GM03348 (cell line): ENCODE measurements at regions not wholly inside any gene's neighbourhood (a gene's known extent, or its start where the extent isn't known, plus 50 kb on each side); places are given as distances from the start of the nearest gene placed in this dataset.
A peak's percentile ranks its signal among the peaks of the same experiment; 100 is the strongest.

Experiments
- DNase-seq: peaks from one replicate; pipeline ENCODE4 v3.0.0; 2012; ENCODE audit warnings: low spot score

- DNase-seq = no peak
These were observed 424.2 kb downstream of the FGF13 start for GRCh38 chrX:138287205-138287877.

DNA sequence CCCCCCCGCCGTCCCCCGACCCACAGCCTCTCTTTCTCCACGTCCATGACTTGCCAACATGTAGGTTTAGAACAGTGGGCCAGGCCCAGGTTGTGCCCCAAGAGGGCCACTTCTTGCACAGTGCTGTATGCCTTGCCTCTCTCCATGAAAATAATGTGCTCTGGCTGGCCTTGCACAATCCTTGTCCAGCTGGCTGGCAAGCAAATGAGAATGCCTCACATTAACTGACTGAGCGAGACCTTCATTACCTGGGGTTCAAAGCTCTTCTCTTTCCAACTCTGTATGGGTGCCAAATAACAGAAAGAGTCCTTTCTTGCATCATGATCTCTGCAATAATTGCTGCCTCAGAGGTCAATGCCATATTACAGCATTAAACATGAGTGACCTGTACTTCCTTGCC is 416.6 kb downstream of the FGF13 start:
- no peak for DNase-seq

DNA sequence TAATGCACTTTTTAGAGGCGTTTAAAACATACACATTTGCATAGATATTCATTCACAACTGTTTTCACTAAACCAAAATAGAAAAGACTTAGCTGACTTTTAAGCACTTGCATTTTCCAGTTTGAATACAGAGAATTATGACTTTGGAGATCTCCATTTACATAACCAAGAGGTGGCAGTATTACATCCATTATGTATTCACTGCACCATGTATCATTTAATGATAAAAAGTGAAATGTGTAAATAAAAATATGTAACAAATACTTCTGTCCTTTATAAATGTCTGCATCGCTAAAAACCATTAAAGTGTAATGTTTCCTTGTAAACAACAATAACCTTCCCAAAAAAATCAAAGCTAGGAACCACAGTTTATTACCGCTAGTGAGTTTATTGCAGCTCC is 413.2 kb downstream of the FGF13 start:
- DNase-seq = peak; percentile 2

- no peak for DNase-seq
These were observed 365.7 kb downstream of the FGF13 start for GRCh38 chrX:138345801-138346200.

GRCh38 chrX:138349351-138349750 is 362.2 kb downstream of the FGF13 start:
- no peak for DNase-seq

DNA sequence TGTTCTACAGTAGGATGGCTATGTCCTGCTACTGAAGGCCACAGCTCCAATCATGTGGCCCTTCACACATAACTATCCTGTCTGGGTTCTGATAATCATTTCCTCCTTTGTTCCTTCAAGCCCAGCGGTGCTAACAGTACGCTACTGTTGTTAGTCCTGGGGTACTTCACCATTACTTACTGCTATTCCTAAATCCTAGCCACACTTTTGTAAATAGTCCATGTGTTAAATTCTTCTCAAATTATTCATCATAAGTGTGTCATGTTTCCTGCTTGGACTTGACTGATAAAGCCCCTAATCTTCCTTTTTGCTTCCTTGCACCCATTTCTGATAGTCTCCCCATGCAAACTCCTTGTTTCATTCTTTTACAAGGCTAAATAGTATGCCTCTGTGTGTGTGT is 332.6 kb downstream of the FGF13 start:
- DNase-seq = no peak

- no peak for DNase-seq
These were observed 303.4 kb downstream of the FGF13 start for GRCh38 chrX:138408101-138408500.

GRCh38 chrX:138411048-138411447 is 300.5 kb downstream of the FGF13 start:
- no peak for DNase-seq
